GM18507 (cell line): ENCODE measurements at regions not wholly inside any gene's neighbourhood (a gene's known extent, or its start where the extent isn't known, plus 50 kb on each side); places are given as distances from the start of the nearest gene placed in this dataset.

Experiments
- DNase-seq: peaks from one replicate; pipeline ENCODE4 v3.0.0; 2011; ENCODE audit warnings: low read depth; ENCODE audit not compliant: insufficient read length; ENCODE audit errors: extremely low spot score
- FAIRE-seq: peaks from 2 replicates; lab custom pipeline; 2011; peaks lifted over from hg19 to GRCh38; lab: Jason Lieb, UNC

DNA sequence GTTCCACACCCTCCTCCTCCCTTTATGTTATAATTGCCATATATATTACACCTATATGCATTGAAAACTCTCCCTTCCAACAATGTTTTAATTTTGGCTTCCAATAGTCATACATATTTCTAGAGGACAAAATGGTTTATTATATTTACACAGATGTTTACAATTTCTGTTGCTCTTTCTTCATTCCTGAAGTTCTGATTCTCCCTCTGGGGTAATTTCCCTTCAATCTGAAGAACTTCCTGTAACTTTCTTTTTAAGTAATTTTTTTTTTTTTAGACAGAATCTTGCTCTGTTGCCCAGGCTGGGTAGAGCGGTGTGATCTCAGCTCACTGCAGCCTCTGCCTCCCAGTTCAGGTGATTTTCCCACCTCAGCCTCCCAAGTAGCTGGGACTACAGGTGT, 173.0 kb upstream of the MAP1B start:
- DNase-seq (no peak), FAIRE-seq (no peak)

DNA sequence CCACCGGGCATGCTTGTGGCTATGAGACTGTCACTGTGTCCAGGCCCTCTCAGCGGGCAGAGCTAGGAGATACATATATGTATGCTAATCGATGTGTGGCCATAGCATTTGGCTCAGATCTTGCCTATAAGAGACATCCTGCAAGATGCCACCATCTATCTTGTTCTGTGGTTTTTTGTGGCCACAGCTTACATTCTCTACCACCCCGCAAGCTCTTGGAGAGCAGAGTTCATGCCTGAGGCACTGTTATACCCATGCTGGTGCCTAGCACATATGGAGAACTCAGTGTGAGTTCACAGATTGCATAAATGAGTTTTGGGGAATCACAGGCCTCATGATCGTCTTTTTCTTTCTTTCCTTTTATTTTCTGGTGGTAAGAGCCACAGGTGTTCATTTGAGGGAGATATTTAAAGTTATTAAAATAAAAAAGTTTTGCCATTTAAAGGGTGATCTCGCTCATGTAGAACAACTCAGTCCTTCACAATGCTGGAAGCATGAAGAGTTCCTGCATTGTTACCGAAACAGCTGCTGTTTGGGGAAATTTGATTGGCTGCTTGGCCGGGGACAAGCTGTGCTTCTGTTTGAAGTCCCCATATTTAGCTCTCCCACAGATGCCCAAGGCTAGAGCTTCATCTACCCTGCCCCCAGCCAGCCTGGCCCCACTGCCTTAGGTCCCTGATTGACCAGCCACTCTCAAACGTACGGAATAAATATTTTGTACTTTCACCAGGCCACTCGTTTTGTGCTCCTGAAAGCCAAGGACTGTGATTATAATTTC, 169.2 kb upstream of the MAP1B start:
- no peak for DNase-seq
- no peak for FAIRE-seq

DNA sequence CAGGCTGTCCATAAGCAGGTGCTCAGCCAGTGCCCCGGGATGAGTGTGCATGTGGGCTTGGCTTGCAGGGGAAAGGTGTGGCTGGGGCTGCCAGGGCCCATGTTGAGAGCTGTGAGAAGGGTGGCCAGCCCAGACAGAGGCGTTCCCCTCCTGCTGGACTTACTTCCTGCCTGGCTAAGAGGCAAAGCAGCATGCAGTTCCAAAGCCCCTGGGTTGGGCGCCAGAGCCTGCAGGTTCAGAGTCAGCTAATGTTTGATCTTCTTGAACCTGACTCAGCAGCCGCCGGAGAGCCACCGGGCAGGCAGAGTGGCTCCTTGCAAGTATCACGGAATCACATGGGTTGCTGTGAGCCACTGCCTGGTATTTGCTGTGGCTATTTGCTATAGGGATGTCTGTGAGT, 168.4 kb upstream of the MAP1B start:
- no peak for FAIRE-seq
- no peak for DNase-seq

DNA sequence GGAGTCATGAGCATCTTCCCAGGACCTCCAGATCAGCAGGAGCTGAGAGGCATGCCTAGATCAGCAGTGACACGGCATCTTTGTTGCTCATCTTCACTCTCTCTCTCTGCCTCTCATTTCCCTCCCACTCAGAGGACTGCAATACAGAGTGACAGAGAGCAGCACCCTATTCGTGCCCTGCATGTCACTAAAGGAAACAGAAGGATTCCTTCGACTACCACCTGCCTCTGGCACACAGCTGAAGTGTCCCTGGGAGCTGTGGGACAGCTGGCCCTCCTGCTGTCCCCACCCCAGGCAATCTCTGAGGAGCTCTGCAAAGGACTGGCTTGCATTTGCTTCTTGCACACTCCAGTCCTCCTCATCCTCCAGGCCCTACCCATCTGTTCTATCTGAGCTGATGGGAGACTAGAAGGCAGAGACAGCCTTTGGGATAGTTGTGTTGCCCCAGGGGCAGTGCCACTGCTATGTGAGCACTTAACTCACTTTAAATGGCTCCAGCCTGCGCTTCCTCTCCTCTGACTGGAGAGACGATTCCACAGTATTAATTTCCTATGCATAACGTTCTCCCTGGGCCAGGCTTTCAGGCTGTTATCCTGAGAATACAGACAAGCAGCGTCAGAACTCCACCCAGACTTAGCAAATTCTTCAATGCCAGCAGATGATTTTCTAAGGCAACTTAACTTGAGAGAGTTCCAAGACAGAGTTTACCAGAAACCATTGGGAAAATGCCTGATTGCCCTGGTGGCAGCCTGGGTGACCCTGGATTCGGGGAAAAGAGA, 167.6 kb upstream of the MAP1B start:
- no peak for FAIRE-seq

DNA sequence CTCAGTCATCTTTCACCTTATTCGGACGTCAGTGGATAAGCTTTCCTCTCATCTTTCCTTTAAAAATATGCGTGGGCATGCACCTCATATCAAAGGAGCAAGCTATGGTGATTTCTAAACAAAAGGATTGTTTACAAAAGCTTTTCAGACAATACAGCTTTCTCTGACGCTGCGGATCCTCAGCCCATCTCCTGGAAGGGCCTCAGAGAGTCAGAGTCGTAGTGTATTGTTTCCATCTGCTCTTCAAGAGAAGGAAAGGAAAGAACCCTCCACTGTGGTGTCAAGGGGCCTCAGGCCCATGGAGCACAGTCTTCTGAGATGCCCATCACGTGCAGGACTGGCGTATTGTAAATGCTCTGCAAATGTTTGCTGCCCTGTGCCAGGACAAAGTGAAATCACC, 163.4 kb upstream of the MAP1B start:
- DNase-seq (no peak), FAIRE-seq (no peak)

More for the DNA sequence above, 167.6 kb upstream of the MAP1B start:
- DNase-seq: no peak

DNA sequence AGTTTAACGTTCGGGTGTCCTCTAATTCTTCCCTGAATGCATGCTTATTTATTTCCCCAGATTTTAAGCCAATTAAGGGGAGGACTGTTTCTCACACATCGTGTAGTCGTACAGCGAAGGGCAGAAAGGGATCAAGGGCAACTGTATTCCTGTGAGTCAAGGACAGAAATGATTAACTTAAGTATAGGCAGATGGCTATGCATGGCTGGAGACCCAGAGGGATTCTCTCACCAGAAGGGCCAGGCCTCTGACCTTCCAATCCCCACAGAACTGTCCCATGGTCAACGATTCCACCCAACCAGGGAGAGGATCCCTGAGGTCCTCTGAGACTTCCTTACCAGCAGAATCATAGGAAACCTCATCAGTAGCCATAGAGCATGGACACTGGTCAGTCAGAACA, 161.8 kb upstream of the MAP1B start:
- FAIRE-seq (no peak), DNase-seq (no peak)

DNA sequence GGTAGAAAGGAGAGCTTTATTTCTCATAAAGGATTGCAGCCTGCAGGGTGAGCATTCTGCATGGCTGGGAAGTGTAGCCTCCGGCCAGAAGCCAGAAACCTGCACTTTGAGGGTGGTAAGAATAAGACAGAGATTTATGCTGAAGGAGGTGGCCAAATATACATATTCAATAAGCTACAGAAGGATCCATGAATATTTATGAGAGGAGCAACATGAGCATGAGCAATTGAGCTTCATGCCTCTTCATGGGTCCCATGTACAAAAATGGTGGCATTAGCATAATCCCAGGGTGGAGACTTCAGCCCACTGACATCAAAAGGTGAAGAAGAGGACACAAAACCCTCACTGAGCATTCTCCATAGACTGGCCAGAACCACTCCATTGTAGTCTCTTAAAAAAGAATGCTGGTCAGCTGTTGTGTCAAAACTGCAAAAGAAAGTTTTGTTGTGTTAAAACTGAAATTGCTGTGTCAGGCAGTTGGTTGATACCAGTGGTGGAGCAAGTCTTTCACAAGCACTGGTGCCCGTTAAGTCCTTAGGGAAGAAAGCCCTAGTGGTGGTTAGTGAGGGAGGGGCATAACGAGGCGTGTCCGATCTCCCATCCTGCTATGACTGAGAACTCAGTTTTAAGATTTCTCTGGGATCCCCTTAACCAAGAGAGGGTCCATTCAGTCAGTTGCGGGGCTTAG, 160.8 kb upstream of the MAP1B start:
- FAIRE-seq (no peak), DNase-seq (no peak)

DNA sequence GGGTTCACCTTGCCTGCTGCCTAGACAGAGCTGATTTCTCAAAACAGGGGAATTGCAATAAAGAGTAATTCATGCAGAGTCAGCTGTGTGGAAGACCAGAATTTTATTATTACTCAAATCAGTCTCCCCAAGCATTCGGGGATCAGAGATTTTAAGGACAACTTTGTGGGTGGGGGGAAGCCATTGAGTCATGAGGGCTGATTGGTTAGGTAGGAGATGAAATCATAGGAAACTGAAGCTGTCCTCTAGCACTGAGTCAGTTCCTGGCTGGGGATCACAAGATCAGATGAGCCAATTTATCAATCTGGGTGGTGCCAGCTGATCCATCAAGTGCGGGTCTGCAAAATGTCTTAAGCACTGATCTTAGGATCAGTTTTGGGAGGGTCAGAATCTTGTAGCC, 159.1 kb upstream of the MAP1B start:
- DNase-seq (no peak), FAIRE-seq (no peak)

DNA sequence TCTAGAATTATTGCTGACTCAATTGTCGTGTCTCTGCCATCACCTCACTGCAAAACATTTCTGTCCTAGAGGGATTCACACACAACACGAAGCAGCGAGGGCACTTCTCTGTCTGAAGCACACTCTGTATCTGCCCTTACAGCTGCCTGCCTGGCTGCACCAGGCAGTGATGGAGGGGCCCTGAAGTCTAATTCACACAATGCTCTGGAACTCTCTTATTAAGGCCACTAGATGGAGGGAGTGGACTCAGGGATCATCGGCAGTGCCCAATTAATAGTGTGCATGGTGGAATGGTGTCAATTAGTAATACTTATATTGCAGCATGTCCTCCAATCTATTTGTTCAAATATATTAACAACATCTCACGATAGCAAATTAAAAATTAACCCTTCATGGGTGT, 157.5 kb upstream of the MAP1B start:
- no peak for FAIRE-seq

DNA sequence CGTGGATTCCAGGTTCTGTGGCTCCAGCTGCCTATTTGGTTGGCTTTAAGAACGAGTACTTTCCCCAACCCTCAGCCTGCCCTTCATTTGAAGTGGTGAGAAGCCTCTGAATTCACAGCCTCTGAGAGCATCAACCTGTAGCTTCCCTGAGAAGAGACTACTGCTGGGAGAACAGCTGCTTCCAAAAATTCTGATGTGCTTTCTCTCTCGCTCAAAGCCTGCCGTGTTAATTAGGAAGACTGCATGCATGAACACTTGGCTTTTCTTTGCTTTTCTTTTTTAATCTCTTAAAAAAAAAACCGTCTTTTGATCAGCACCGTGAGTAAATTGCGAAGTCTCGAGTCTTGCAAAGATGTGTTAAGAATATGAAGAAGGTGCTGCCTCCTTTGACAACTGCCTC, 153.4 kb upstream of the MAP1B start:
- DNase-seq: no peak
- no peak for FAIRE-seq

More for the DNA sequence above, 157.5 kb upstream of the MAP1B start:
- DNase-seq: no peak

DNA sequence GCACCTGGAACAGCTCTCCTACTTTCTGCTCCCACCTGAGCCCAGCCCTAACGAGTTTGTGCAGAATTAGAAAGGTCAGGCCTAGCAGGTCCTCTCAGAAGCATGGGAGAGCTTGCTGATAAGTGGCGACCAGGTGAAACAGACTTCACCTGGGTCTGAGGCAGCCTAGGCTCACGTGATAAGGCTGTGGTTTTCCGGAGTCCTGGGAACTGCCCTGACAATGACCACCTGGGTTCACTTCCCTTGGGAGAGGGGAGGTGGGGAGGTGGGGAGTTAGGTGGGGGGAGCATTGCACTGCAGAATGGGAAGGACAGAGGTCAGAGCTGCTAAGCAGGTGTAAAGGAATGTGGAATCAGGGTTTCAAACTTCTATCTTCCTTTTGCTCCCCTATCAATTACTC, 152.9 kb upstream of the MAP1B start:
- no peak for FAIRE-seq
- no peak for DNase-seq

DNA sequence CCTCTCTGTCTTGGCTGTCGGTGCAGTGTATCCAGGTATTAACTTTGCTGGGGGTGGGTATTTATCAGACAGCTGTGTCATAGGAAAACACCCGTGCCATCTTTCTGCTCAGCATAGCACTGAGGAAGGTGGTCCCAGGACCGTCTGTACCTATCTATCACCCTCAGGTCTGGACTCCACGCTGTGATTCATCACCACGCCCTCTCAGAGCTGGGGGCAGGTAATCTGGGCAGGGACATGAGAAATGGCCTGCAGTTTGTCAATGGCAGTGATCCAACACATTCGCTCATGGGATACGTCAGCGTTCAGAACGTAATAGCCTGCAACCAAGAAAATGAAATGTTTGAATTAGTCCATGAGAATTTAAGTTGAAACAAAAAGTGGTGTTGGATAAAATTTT, 151.6 kb upstream of the MAP1B start:
- DNase-seq (no peak), FAIRE-seq (no peak)

DNA sequence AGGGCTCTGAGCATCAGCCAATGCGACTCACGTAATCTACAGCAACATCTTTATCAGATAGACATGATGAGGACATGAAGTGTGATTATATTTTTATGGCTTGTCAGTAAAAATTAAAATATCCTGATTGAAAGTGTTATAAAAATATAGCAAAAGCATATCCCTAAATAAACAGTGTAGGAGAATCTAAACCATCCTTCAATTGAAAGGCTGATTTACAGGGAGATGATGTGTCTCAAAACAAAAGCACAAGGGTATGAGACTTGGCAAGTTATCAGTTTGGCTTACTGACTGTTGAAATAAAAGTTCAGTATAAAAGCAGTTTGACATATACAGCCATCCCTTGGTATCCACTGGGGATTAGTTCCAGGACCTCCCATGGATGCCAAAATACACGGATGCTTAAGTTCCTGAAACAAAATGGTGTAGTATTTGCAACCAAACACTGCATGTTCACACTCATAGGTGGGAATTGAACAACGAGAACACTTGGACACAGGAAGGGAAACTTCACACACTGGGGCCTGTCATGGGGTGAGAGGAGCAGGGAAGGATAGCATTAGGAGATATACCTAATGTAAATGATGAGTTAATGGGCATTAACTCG, 149.9 kb upstream of the MAP1B start:
- no peak for FAIRE-seq

DNA sequence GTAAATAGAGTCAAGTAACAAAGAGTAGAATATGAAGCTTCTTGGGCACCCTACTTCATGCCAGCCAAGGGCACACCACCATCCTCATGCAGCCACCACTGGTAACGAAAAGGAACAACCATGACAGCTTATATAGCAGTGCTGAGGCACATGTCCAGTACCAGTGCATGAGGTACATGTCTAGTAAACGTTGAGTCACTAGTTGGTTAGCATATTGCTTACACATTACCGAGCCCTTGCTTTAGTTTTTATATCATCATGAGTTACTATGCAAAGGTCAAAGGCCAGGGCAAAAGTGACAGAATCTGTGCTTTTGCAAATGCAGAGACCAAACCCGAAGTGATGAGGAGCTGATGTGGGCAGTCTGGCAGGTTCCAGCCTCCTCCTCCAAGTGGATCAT, 147.1 kb upstream of the MAP1B start:
- FAIRE-seq: no peak
- DNase-seq: no peak

More for the DNA sequence above, 149.9 kb upstream of the MAP1B start:
- DNase-seq: no peak

DNA sequence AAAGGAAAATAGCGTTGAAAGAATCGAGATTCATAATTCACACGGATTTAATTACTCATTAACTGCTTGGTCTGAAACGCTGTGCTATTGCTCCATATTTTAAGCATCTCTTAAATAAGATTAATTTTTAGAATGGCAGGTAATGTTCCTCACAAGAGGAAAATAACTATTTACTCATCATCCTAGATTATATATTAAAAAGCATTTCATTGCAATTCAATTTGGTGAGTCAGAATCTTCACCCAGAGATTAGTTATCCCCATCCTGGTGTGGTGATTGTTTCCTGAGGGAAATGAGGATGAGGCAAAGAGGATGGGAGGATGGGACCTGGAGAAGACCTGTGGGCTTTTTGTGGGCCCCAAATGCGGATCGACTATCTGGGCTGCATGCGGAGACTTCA, 145.5 kb upstream of the MAP1B start:
- FAIRE-seq: no peak

DNA sequence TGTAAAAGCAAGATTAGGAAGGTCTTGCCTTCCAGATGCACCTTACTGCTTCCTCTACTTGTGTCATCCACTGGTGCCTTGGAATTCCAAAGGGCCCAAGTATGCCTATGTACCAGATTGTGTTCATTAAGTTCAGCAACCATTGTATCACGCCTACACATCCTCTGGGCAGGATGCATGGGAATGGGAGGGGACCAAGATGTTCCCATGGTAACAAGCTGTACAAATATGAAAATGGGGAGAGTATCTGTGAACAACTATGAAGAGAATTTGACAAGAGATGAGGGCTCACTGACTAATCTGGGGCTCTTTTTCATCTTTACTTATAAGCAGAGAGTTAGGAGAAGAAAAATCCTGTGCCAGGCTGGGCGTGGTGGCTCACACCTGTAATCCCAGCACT, 137.8 kb upstream of the MAP1B start:
- FAIRE-seq (no peak), DNase-seq (no peak)

More for the DNA sequence above, 145.5 kb upstream of the MAP1B start:
- no peak for DNase-seq

DNA sequence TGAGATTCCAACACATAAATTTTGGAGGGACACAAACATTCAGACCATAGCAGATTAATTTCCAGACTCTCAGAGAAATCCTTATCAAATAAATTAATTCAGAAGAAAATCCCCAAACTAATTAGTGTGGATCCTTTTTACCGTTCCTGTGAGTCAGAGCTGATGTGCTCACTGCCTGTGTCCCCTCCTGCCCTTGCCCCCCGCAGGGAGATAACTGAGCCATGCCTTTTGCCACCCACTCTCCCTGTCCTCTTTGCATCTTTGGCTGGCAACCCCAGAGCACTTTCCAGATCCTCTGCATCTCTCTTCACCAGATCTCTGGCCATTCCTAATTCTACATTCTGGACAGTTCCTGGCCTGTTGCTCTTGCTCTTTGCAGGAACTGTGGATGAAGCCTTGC, 135.4 kb upstream of the MAP1B start:
- DNase-seq: no peak
- no peak for FAIRE-seq

DNA sequence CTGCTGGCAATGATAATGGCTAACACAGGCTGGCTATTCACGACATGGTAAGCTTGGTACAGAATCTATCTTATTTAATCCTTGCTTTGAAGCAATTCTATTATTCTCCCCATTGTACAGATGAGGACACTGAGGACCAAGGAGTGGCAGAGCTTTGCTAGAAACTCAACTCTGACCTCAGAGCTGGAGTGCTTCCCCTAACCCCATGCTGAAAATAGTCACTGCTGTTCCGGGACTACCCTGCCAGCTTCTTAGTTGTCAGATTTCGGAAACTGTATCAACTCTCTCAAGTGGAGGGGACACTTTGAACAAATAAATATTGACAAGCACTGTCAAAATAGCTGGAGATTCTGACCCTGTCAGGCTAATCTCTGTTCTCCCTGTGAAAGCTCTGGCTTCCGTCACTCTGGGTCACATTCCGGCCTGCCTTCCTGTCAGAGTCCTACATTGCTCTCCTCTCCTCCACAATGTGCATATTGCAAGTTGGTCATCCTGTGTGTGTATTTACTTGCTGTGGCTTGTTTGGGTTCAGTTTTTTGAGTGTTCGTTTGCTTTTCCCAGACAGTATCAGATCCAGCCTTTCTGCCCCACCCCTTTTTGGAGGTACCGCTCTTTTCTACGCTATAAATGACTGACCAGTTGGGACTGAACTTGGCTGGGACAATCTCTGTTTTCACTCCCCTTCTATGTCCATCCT, 134.3 kb upstream of the MAP1B start:
- FAIRE-seq (no peak), DNase-seq (no peak)

DNA sequence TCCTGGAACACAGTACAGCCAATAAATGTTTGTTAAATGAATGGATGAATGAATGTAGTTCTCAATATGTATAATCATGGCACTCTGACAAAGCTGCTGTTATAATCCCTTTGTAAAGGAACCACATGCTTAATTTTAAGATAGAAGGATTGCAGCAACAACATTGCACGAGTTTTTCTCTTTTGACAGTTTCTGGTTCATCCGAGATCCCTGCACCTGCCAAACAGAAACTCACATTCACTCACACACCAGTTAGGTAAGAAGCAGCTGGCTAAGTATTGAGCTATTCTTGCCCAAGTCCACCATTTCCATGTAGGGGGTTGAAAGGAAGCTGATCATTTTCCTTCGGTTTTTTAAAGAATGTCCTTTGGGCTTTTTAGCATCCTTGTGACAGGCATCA, 133.7 kb upstream of the MAP1B start:
- no peak for DNase-seq
- no peak for FAIRE-seq

DNA sequence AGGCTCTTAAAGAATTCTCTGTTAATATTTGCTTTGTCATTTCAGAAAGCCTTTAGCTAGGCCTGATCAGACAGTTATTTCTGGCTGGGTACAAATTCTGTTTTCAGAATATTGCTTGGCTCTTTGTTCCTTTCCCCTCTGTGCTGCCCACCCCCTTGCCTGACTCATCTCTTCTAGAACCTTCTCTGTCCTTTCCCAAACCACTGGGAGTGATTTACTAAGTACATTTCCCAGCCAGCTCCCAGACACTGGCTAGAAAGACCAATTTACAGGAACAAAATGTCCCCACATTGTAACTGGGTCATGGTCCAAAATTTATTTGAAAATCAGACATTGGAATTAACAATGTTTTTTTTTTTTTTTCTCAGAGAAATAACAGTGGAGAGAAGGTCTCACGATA, 133.1 kb upstream of the MAP1B start:
- no peak for FAIRE-seq
- no peak for DNase-seq
